ENCODE measurements at regions not wholly inside any gene's neighbourhood (a gene's known extent, or its start where the extent isn't known, plus 50 kb on each side); places are given as distances from the start of the nearest gene placed in this dataset.

- no peak for DNase-seq (ENCODE audit: low read depth)
- H3K4me3 ChIP-seq (ENCODE audit: low read depth, low read length): no peak overlapping the region
- TF ChIP-seq CTCF (conservative IDR thresholded peaks at IDR 0.05; ENCODE audit: low read depth, low read length): no peak
Observed at GRCh38 chr11:29026286-29026685, 918.1 kb downstream of the METTL15 start.

- H3K4me3 ChIP-seq (ENCODE audit: low read depth, low read length): no peak overlapping the region
- no peak for TF ChIP-seq CTCF (conservative IDR thresholded peaks at IDR 0.05; ENCODE audit: low read depth, low read length)
- peak; percentile 52 for DNase-seq (ENCODE audit: low read depth)
Observed at GRCh38 chr11:29025001-29025400, 916.8 kb downstream of the METTL15 start.

- no peak for TF ChIP-seq CTCF (conservative IDR thresholded peaks at IDR 0.05; ENCODE audit: low read depth, low read length)
- no peak overlapping the region for H3K4me3 ChIP-seq (ENCODE audit: low read depth, low read length)
- no peak for DNase-seq (ENCODE audit: low read depth)
Observed at GRCh38 chr11:29024386-29024785, 916.2 kb downstream of the METTL15 start.

GRCh38 chr11:29023761-29024160, 915.6 kb downstream of the METTL15 start:
- H3K4me3 ChIP-seq (ENCODE audit: low read depth, low read length): no peak overlapping the region
- no peak for DNase-seq (ENCODE audit: low read depth)
- TF ChIP-seq CTCF (conservative IDR thresholded peaks at IDR 0.05; ENCODE audit: low read depth, low read length): no peak

- no peak for TF ChIP-seq CTCF (conservative IDR thresholded peaks at IDR 0.05; ENCODE audit: low read depth, low read length)
- no peak for DNase-seq (ENCODE audit: low read depth)
- no peak overlapping the region for H3K4me3 ChIP-seq (ENCODE audit: low read depth, low read length)
Observed at GRCh38 chr11:29022676-29023075, 914.5 kb downstream of the METTL15 start.

GRCh38 chr11:29019960-29020683, 911.9 kb downstream of the METTL15 start:
- no peak overlapping the region for H3K4me3 ChIP-seq (ENCODE audit: low read depth, low read length)
- peak; percentile 85 for TF ChIP-seq CTCF (conservative IDR thresholded peaks at IDR 0.05; ENCODE audit: low read depth, low read length)
- DNase-seq (ENCODE audit: low read depth): peak; percentile 81

GRCh38 chr11:29018631-29019030, 910.4 kb downstream of the METTL15 start:
- H3K4me3 ChIP-seq (ENCODE audit: low read depth, low read length): no peak overlapping the region
- DNase-seq (ENCODE audit: low read depth): peak; percentile 91
- no peak for TF ChIP-seq CTCF (conservative IDR thresholded peaks at IDR 0.05; ENCODE audit: low read depth, low read length)

Data from choroid plexus epithelial cell (primary cell).